NT2/D1 (cell line): ENCODE measurements at regions not wholly inside any gene's neighbourhood (a gene's known extent, or its start where the extent isn't known, plus 50 kb on each side); places are given as distances from the start of the nearest gene placed in this dataset.

Source experiments
- YY1 ChIP-seq: IDR thresholded peaks from 2 replicates; pipeline ENCODE4 v1.6.1; 2011; ENCODE audit not compliant: insufficient read length, insufficient read depth
- ZNF274 ChIP-seq: IDR thresholded peaks from 2 replicates; pipeline ENCODE4 v1.6.1; 2011; ENCODE audit warnings: mild to moderate bottlenecking, low read depth, low read length

- TF ChIP-seq ZNF274, result no peak
- no peak for TF ChIP-seq YY1
Measured at GRCh38 chr18:66819235-66819634, 215.3 kb upstream of the CDH19 start.
